HEK293 (cell line): ENCODE measurements at regions not wholly inside any gene's neighbourhood (a gene's known extent, or its start where the extent isn't known, plus 50 kb on each side); places are given as distances from the start of the nearest gene placed in this dataset.

Experiments used
- CTCF ChIP-seq: fragments of 450-650 bp; formaldehyde crosslinking; IDR thresholded peaks from 2 replicates; pipeline ENCODE4 v1.5.1; 2016; ENCODE audit warnings: missing biosample characterization, missing genetic modification characterization
- HOXA7 ChIP-seq: sonication (generic); formaldehyde crosslinking; IDR thresholded peaks from 2 replicates; pipeline ENCODE4 v1.8.1; 2022; ENCODE audit warnings: missing genetic modification reagents, borderline replicate concordance
- MEIS1 ChIP-seq: sonication (generic); formaldehyde crosslinking; IDR thresholded peaks from 2 replicates; pipeline ENCODE4 v1.8.1; 2022; ENCODE audit warnings: missing genetic modification reagents, mild to moderate bottlenecking, borderline replicate concordance
- REPIN1 ChIP-seq: fragments of 450-650 bp; formaldehyde crosslinking; IDR thresholded peaks from 2 replicates; pipeline ENCODE4 v1.5.1; 2017; ENCODE audit warnings: missing biosample characterization, missing genetic modification characterization, low read depth
- ZFP3 ChIP-seq: fragments of 450-650 bp; formaldehyde crosslinking; IDR thresholded peaks from 2 replicates; pipeline ENCODE4 v1.5.1; 2016; ENCODE audit warnings: low read depth, missing biosample characterization, missing genetic modification characterization
- ZFP37 ChIP-seq: fragments of 450-650 bp; formaldehyde crosslinking; IDR thresholded peaks from 2 replicates; pipeline ENCODE4 v1.5.1; 2016; ENCODE audit warnings: missing biosample characterization, missing genetic modification characterization
- ZNF133 ChIP-seq: fragments of 450-650 bp; formaldehyde crosslinking; IDR thresholded peaks from 2 replicates; pipeline ENCODE4 v1.5.1; 2016; ENCODE audit warnings: missing biosample characterization, missing genetic modification characterization
- ZNF239 ChIP-seq: fragments of 450-650 bp; formaldehyde crosslinking; IDR thresholded peaks from 2 replicates; pipeline ENCODE4 v1.5.1; 2016; ENCODE audit warnings: missing biosample characterization, missing genetic modification characterization
- ZNF398 ChIP-seq: fragments of 450-650 bp; formaldehyde crosslinking; IDR thresholded peaks from 2 replicates; pipeline ENCODE4 v1.5.1; 2017; ENCODE audit warnings: missing biosample characterization, missing genetic modification characterization
- ZNF404 ChIP-seq: fragments of 450-650 bp; formaldehyde crosslinking; IDR thresholded peaks from 2 replicates; pipeline ENCODE4 v1.5.1; 2017; ENCODE audit warnings: missing biosample characterization, missing genetic modification characterization
- ZNF48 ChIP-seq: fragments of 450-650 bp; formaldehyde crosslinking; IDR thresholded peaks from 2 replicates; pipeline ENCODE4 v1.5.1; 2016; ENCODE audit warnings: missing biosample characterization, missing genetic modification characterization

- no peak for TF ChIP-seq ZNF398 (tag by site-specific recombination)
- no peak for TF ChIP-seq ZNF48
- TF ChIP-seq HOXA7 (CRISPR knock-in tag) = no peak
- no peak for TF ChIP-seq ZFP37
- no peak for TF ChIP-seq ZNF133
- TF ChIP-seq MEIS1 (CRISPR knock-in tag) = no peak
- no peak for TF ChIP-seq ZFP3 (tag by site-specific recombination)
- no peak for TF ChIP-seq CTCF (tag by site-specific recombination)
- TF ChIP-seq REPIN1 = no peak
- TF ChIP-seq ZNF404 (tag by site-specific recombination) = no peak
- no peak for TF ChIP-seq ZNF239 (tag by site-specific recombination)
These were observed 443.6 kb downstream of the CBLN2 start for GRCh38 chr18:72100465-72101004.
